GM12878 (cell line): ENCODE measurements at regions not wholly inside any gene's neighbourhood (a gene's known extent, or its start where the extent isn't known, plus 50 kb on each side); places are given as distances from the start of the nearest gene placed in this dataset.

ENCODE experiments used
- ATF7 ChIP-seq: fragments of 450-650 bp; IDR thresholded peaks from 2 replicates; pipeline ENCODE4 v1.6.1; 2016; ENCODE audit warnings: low read depth, mild to moderate bottlenecking
- BCL3 ChIP-seq: IDR thresholded peaks from 2 replicates; pipeline ENCODE4 v1.6.1; 2011; ENCODE audit warnings: borderline replicate concordance, low read depth, mild to moderate bottlenecking, moderate library complexity, low read length; ENCODE audit not compliant: insufficient read depth, poor library complexity, severe bottlenecking
- MAX ChIP-seq: IDR thresholded peaks from 2 replicates; pipeline ENCODE4 v1.6.1; 2012; ENCODE audit warnings: low read depth, low read length, improper control_type of control experiment
- NKRF ChIP-seq: fragments of 450-650 bp; conservative IDR thresholded peaks from 2 replicates; pipeline ENCODE4 v1.6.1; 2017; ENCODE audit warnings: mild to moderate bottlenecking, moderate library complexity
- PML ChIP-seq: IDR thresholded peaks from 2 replicates; pipeline ENCODE4 v1.6.1; 2012; ENCODE audit warnings: low read length, inconsistent platforms
- SKIL ChIP-seq: fragments of 450-650 bp; IDR thresholded peaks from 2 replicates; pipeline ENCODE4 v1.6.1; 2017; ENCODE audit warnings: mild to moderate bottlenecking, low read depth, inconsistent platforms; ENCODE audit not compliant: poor library complexity, severe bottlenecking
- SMC3 ChIP-seq: IDR thresholded peaks from 2 replicates; pipeline ENCODE4 v1.6.1; 2011; ENCODE audit warnings: low read length, improper control_type of control experiment, borderline replicate concordance

GRCh38 chr4:37071576-37071975 lies 173.0 kb upstream of the NWD2 start (continued):
- TF ChIP-seq NKRF = no peak
- no peak for TF ChIP-seq SKIL
- TF ChIP-seq ATF7 = no peak
- TF ChIP-seq BCL3 = no peak
- TF ChIP-seq PML = no peak
- TF ChIP-seq SMC3 = no peak
- TF ChIP-seq MAX = no peak
